Activated CD8-positive, alpha-beta T cell treated with anti-CD3 and anti-CD28 coated beads, Interleukin-2, amount 10 ng/mL, durations not matched to agents 7 days and 5 days (primary cell): ENCODE measurements at regions not wholly inside any gene's neighbourhood (a gene's known extent, or its start where the extent isn't known, plus 50 kb on each side); places are given as distances from the start of the nearest gene placed in this dataset.

ENCODE experiments used
- ATAC-seq: fragments of 150-1000 bp; cut with Tn5 transposase; one replicate; pipeline ENCODE4 v1.10.0; 2021; ENCODE audit warnings: moderate library complexity
- CTCF ChIA-PET: fragments of 350-600 bp; sonication (Branson Sonifier 250); formaldehyde crosslinking; loops from one replicate; lab custom pipeline; 2021; ENCODE audit warnings: antibody characterized with exemption; lab: Charles Lee
- POLR2A ChIA-PET: fragments of 350-600 bp; sonication (Branson Sonifier 250); formaldehyde crosslinking; loops from one replicate; lab custom pipeline; 2021; ENCODE audit warnings: antibody characterized with exemption; lab: Charles Lee
- DNase-seq: peaks from one replicate; pipeline ENCODE4 v3.0.0-alpha.2; 2020
- H3K27ac Mint-ChIP-seq: one replicate; pipeline ENCODE4 v1.8.0; 2021; ENCODE audit warnings: mild to moderate bottlenecking, mixed read lengths
- H3K27me3 Mint-ChIP-seq: one replicate; pipeline ENCODE4 v1.8.0; 2021; ENCODE audit warnings: low read depth, mixed read lengths
- H3K36me3 Mint-ChIP-seq: one replicate; pipeline ENCODE4 v1.8.0; 2021; ENCODE audit warnings: low read depth, mixed read lengths
- H3K4me1 Mint-ChIP-seq: one replicate; pipeline ENCODE4 v1.8.0; 2021; ENCODE audit warnings: low read depth, mixed read lengths
- H3K4me3 Mint-ChIP-seq: one replicate; pipeline ENCODE4 v1.8.0; 2021; ENCODE audit warnings: mild to moderate bottlenecking, mixed read lengths
- H3K9me3 Mint-ChIP-seq: one replicate; pipeline ENCODE4 v1.8.0; 2022; ENCODE audit warnings: mixed read lengths; ENCODE audit not compliant: insufficient read depth

GRCh38 chr12:30041096-30041495 lies 257.4 kb upstream of the TMTC1 start:
- Mint-ChIP-seq H3K4me1 (no peaks in the 10 kb centered on the region), H3K4me3 (no peak overlapping the region), H3K27ac (no peak overlapping the region), H3K36me3 (no peaks in the 10 kb centered on the region), H3K27me3 (no peaks in the 10 kb centered on the region), H3K9me3 (no peaks in the 10 kb centered on the region)
- POLR2A ChIA-PET, result no interaction called here
- CTCF ChIA-PET, result no interaction called here
- no peak for ATAC-seq
- DNase-seq, result no peak

- H3K9me3 Mint-ChIP-seq, result no peaks in the 10 kb centered on the region
- CTCF ChIA-PET, result no interaction called here
- POLR2A ChIA-PET, result no interaction called here
Measured at GRCh38 chr12:30030693-30031374, 247.1 kb upstream of the TMTC1 start.

GRCh38 chr12:30026621-30027234 lies 243.0 kb upstream of the TMTC1 start:
- ATAC-seq (no peak), DNase-seq (no peak)
- H3K4me1 Mint-ChIP-seq, result no peaks in the 10 kb centered on the region
- no peaks in the 10 kb centered on the region for H3K9me3 Mint-ChIP-seq
- H3K27ac Mint-ChIP-seq, result no peak overlapping the region
- H3K36me3 Mint-ChIP-seq, result no peaks in the 10 kb centered on the region
- H3K4me3 Mint-ChIP-seq, result no peak overlapping the region
- ChIA-PET POLR2A (interaction anchor here (0.6 kb wide), 1 partner anchor 175 kb away, joined by 3 read pairs; no protein-coding TSS in a partner anchor), CTCF (no interaction called here)
- H3K27me3 Mint-ChIP-seq, result no peaks in the 10 kb centered on the region

More at GRCh38 chr12:30030693-30031374, 247.1 kb upstream of the TMTC1 start:
- Mint-ChIP-seq H3K27ac (no peak overlapping the region), H3K4me3 (no peak overlapping the region), H3K4me1 (no peaks in the 10 kb centered on the region), H3K36me3 (no peaks in the 10 kb centered on the region), H3K27me3 (no peaks in the 10 kb centered on the region)
- DNase-seq (no peak), ATAC-seq (no peak)

- Mint-ChIP-seq H3K4me3 (no peak overlapping the region), H3K27ac (no peak overlapping the region), H3K9me3 (no peaks in the 10 kb centered on the region), H3K4me1 (no peaks in the 10 kb centered on the region), H3K36me3 (no peaks in the 10 kb centered on the region), H3K27me3 (no peaks in the 10 kb centered on the region)
- ChIA-PET CTCF (no interaction called here), POLR2A (no interaction called here)
- no peak for DNase-seq
- ATAC-seq, result no peak
Measured at GRCh38 chr12:30025317-30025716, 241.6 kb upstream of the TMTC1 start.

GRCh38 chr12:30023186-30023585 lies 239.4 kb upstream of the TMTC1 start:
- CTCF ChIA-PET, result no interaction called here
- POLR2A ChIA-PET, result no interaction called here
- no peaks in the 10 kb centered on the region for H3K9me3 Mint-ChIP-seq
- ATAC-seq (no peak), DNase-seq (no peak)
- no peaks in the 10 kb centered on the region for H3K4me1 Mint-ChIP-seq
- no peak overlapping the region for H3K27ac Mint-ChIP-seq
- H3K27me3 Mint-ChIP-seq, result no peaks in the 10 kb centered on the region
- no peak overlapping the region for H3K4me3 Mint-ChIP-seq
- H3K36me3 Mint-ChIP-seq, result no peaks in the 10 kb centered on the region

GRCh38 chr12:30021051-30021833 lies 237.5 kb upstream of the TMTC1 start:
- H3K27ac Mint-ChIP-seq, result no peak overlapping the region
- H3K9me3 Mint-ChIP-seq, result no peaks in the 10 kb centered on the region
- DNase-seq (no peak), ATAC-seq (no peak)
- no peaks in the 10 kb centered on the region for H3K4me1 Mint-ChIP-seq
- no peaks in the 10 kb centered on the region for H3K27me3 Mint-ChIP-seq
- H3K36me3 Mint-ChIP-seq, result no peaks in the 10 kb centered on the region
- CTCF ChIA-PET, result no interaction called here
- POLR2A ChIA-PET, result no interaction called here
- no peak overlapping the region for H3K4me3 Mint-ChIP-seq

GRCh38 chr12:30019366-30020140 lies 235.8 kb upstream of the TMTC1 start:
- no peaks in the 10 kb centered on the region for H3K36me3 Mint-ChIP-seq
- H3K9me3 Mint-ChIP-seq, result no peaks in the 10 kb centered on the region
- ChIA-PET CTCF (no interaction called here), POLR2A (no interaction called here)
- no peaks in the 10 kb centered on the region for H3K4me1 Mint-ChIP-seq
- H3K27ac Mint-ChIP-seq, result no peak overlapping the region
- no peak for ATAC-seq
- no peaks in the 10 kb centered on the region for H3K27me3 Mint-ChIP-seq
- no peak for DNase-seq
- no peak overlapping the region for H3K4me3 Mint-ChIP-seq

GRCh38 chr12:30016540-30017055 lies 232.9 kb upstream of the TMTC1 start:
- Mint-ChIP-seq H3K4me3 (no peak overlapping the region), H3K4me1 (no peaks in the 10 kb centered on the region), H3K36me3 (no peaks in the 10 kb centered on the region), H3K27me3 (no peaks in the 10 kb centered on the region), H3K9me3 (no peaks in the 10 kb centered on the region), H3K27ac (no peak overlapping the region)
- ChIA-PET CTCF (no interaction called here), POLR2A (no interaction called here)
- DNase-seq, result no peak
- ATAC-seq, result no peak

GRCh38 chr12:30015631-30016337 lies 232.0 kb upstream of the TMTC1 start:
- H3K27me3 Mint-ChIP-seq, result no peaks in the 10 kb centered on the region
- CTCF ChIA-PET, result no interaction called here
- no peaks in the 10 kb centered on the region for H3K9me3 Mint-ChIP-seq
- POLR2A ChIA-PET, result no interaction called here
- no peak overlapping the region for H3K27ac Mint-ChIP-seq
- ATAC-seq, result no peak
- DNase-seq, result no peak
- no peaks in the 10 kb centered on the region for H3K4me1 Mint-ChIP-seq
- no peaks in the 10 kb centered on the region for H3K36me3 Mint-ChIP-seq
- no peak overlapping the region for H3K4me3 Mint-ChIP-seq

- CTCF ChIA-PET, result no interaction called here
- H3K27ac Mint-ChIP-seq, result no peak overlapping the region
Measured at GRCh38 chr12:30014991-30015390, 231.2 kb upstream of the TMTC1 start.

GRCh38 chr12:30012816-30013450 lies 229.2 kb upstream of the TMTC1 start:
- DNase-seq, result no peak
- no peaks in the 10 kb centered on the region for H3K36me3 Mint-ChIP-seq
- H3K27ac Mint-ChIP-seq, result no peak overlapping the region
- no peaks in the 10 kb centered on the region for H3K9me3 Mint-ChIP-seq
- ChIA-PET POLR2A (no interaction called here), CTCF (no interaction called here)
- no peak overlapping the region for H3K4me3 Mint-ChIP-seq
- no peak for ATAC-seq
- no peaks in the 10 kb centered on the region for H3K4me1 Mint-ChIP-seq
- no peaks in the 10 kb centered on the region for H3K27me3 Mint-ChIP-seq

More at GRCh38 chr12:30014991-30015390, 231.2 kb upstream of the TMTC1 start:
- DNase-seq, result no peak
- H3K9me3 Mint-ChIP-seq, result no peaks in the 10 kb centered on the region
- H3K27me3 Mint-ChIP-seq, result no peaks in the 10 kb centered on the region
- no peak for ATAC-seq
- no peaks in the 10 kb centered on the region for H3K36me3 Mint-ChIP-seq
- no peak overlapping the region for H3K4me3 Mint-ChIP-seq
- POLR2A ChIA-PET, result no interaction called here
- H3K4me1 Mint-ChIP-seq, result no peaks in the 10 kb centered on the region
